Activated CD8-positive, alpha-beta memory T cell treated with anti-CD3 and anti-CD28 coated beads, Interleukin-2, amount 10 ng/mL, durations not matched to agents 7 days and 5 days (primary cell): ENCODE measurements at regions not wholly inside any gene's neighbourhood (a gene's known extent, or its start where the extent isn't known, plus 50 kb on each side); places are given as distances from the start of the nearest gene placed in this dataset.
"Not testable (repeated sequence)": the region's sequence is repeated elsewhere in the genome, so short reads cannot be mapped to it uniquely, and the experiment has no call there.

Source experiments
- ATAC-seq: fragments of 150-1000 bp; cut with Tn5 transposase; one replicate; pipeline ENCODE4 v1.10.0; 2021; ENCODE audit warnings: moderate library complexity
- CTCF ChIA-PET: fragments of 350-600 bp; sonication (Branson Sonifier 250); formaldehyde crosslinking; loops from one replicate; lab custom pipeline; 2021; ENCODE audit warnings: antibody characterized with exemption; lab: Charles Lee
- DNase-seq: peaks from one replicate; pipeline ENCODE4 v3.0.0-alpha.2; 2020
- H3K27ac Mint-ChIP-seq: one replicate; pipeline ENCODE4 v1.8.0; 2021; ENCODE audit warnings: mild to moderate bottlenecking, mixed read lengths
- H3K27me3 Mint-ChIP-seq: one replicate; pipeline ENCODE4 v1.8.0; 2021; ENCODE audit warnings: mixed read lengths
- H3K36me3 Mint-ChIP-seq: one replicate; pipeline ENCODE4 v1.8.0; 2021; ENCODE audit warnings: mild to moderate bottlenecking, mixed read lengths
- H3K4me1 Mint-ChIP-seq: one replicate; pipeline ENCODE4 v1.8.0; 2021; ENCODE audit warnings: mixed read lengths
- H3K4me3 Mint-ChIP-seq: one replicate; pipeline ENCODE4 v1.8.0; 2021; ENCODE audit warnings: mild to moderate bottlenecking, moderate library complexity, mixed read lengths
- H3K9me3 Mint-ChIP-seq: one replicate; pipeline ENCODE4 v1.8.0; 2022; ENCODE audit warnings: low read depth, mixed read lengths

- ATAC-seq: no peak
- H3K27ac Mint-ChIP-seq: no peak overlapping the region
Observed at GRCh38 chr2:160742667-160743066, 249.1 kb upstream of the RBMS1 start.

GRCh38 chr2:160747501-160748170 lies 254.0 kb upstream of the RBMS1 start:
- Mint-ChIP-seq H3K36me3 (peaks cover 1% of the 10 kb centered on the region), H3K27ac (no peak overlapping the region)

More at GRCh38 chr2:160742667-160743066, 249.1 kb upstream of the RBMS1 start:
- DNase-seq: no peak
- peaks cover 3% of the 10 kb centered on the region for H3K27me3 Mint-ChIP-seq
- no peaks in the 10 kb centered on the region for H3K4me1 Mint-ChIP-seq
- no peak overlapping the region for H3K4me3 Mint-ChIP-seq
- CTCF ChIA-PET: no interaction called here
- H3K36me3 Mint-ChIP-seq: no peaks in the 10 kb centered on the region
- H3K9me3 Mint-ChIP-seq: no peaks in the 10 kb centered on the region

DNA sequence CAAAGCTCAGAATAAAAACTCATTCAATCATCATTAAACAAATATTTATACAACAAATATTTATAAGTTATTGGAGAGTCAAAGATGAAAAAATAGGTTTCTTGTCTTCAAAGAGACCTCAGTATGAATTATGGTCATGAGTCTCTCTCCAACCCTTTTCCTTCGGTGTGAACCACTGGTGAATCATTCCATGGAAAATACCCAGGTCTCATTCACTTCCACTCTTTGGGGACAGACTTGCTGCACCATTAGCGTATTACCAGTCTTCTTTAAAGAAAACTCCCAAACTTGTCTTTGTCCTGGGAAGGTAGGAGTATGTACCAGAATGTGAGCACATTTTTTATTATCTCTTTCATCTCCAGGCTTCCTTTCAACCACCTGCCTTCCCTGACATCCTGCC lies 257.4 kb upstream of the RBMS1 start:
- Mint-ChIP-seq H3K4me3 (no peak overlapping the region), H3K36me3 (peaks cover 1% of the 10 kb centered on the region), H3K4me1 (no peaks in the 10 kb centered on the region), H3K27me3 (peaks cover 11% of the 10 kb centered on the region), H3K9me3 (peaks cover 5% of the 10 kb centered on the region), H3K27ac (no peak overlapping the region)
- ATAC-seq: no peak
- no peak for DNase-seq
- CTCF ChIA-PET: no interaction called here

More at GRCh38 chr2:160747501-160748170, 254.0 kb upstream of the RBMS1 start:
- peaks cover 7% of the 10 kb centered on the region for H3K27me3 Mint-ChIP-seq
- H3K9me3 Mint-ChIP-seq: no peaks in the 10 kb centered on the region
- no peaks in the 10 kb centered on the region for H3K4me1 Mint-ChIP-seq
- ATAC-seq: no peak
- H3K4me3 Mint-ChIP-seq: no peak overlapping the region
- no peak for DNase-seq
- CTCF ChIA-PET: no interaction called here

- no peaks in the 10 kb centered on the region for H3K4me1 Mint-ChIP-seq
- no peak overlapping the region for H3K4me3 Mint-ChIP-seq
- CTCF ChIA-PET: no interaction called here
- peaks cover 5% of the 10 kb centered on the region for H3K9me3 Mint-ChIP-seq
- H3K27ac Mint-ChIP-seq: no peak overlapping the region
- DNase-seq (no peak), ATAC-seq (no peak)
- peaks cover 8% of the 10 kb centered on the region for H3K27me3 Mint-ChIP-seq
- H3K36me3 Mint-ChIP-seq: peaks cover 1% of the 10 kb centered on the region
Observed at GRCh38 chr2:160752475-160753330, 259.1 kb upstream of the RBMS1 start.

DNA sequence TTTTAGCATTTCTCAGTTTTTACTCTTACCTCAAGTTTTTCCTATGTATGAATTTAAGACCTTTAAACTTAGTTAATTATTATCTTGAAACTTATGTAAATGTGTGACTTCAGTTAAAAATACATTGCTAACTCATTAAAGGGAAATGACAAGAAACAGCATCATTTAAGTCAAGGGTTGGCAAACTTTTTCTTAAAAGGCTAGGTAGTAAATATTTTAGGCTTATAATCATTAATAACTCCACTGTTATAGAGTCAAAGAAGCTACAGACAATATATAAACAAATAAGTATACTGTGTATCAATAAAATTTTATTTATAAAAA lies 259.7 kb upstream of the RBMS1 start:
- Mint-ChIP-seq H3K9me3 (peaks cover 5% of the 10 kb centered on the region), H3K36me3 (peaks cover 1% of the 10 kb centered on the region), H3K4me3 (no peak overlapping the region), H3K4me1 (no peaks in the 10 kb centered on the region), H3K27ac (no peak overlapping the region), H3K27me3 (peaks cover 8% of the 10 kb centered on the region)
- DNase-seq (no peak), ATAC-seq (no peak)
- CTCF ChIA-PET: no interaction called here

- Mint-ChIP-seq H3K4me1 (no peaks in the 10 kb centered on the region), H3K4me3 (no peak overlapping the region), H3K27ac (no peak overlapping the region), H3K36me3 (peaks cover 1% of the 10 kb centered on the region), H3K27me3 (peaks cover 8% of the 10 kb centered on the region), H3K9me3 (peaks cover 5% of the 10 kb centered on the region)
- ATAC-seq: no peak
- CTCF ChIA-PET: no interaction called here
- no peak for DNase-seq
Observed at GRCh38 chr2:160753960-160754359, 260.4 kb upstream of the RBMS1 start.

- H3K27ac Mint-ChIP-seq: no peak overlapping the region
- no peak for DNase-seq
- H3K4me1 Mint-ChIP-seq: no peaks in the 10 kb centered on the region
- no peak for ATAC-seq
- no peak overlapping the region for H3K4me3 Mint-ChIP-seq
- peaks cover 5% of the 10 kb centered on the region for H3K9me3 Mint-ChIP-seq
- H3K36me3 Mint-ChIP-seq: peaks cover 1% of the 10 kb centered on the region
- CTCF ChIA-PET: no interaction called here
- peaks cover 6% of the 10 kb centered on the region for H3K27me3 Mint-ChIP-seq
Observed at GRCh38 chr2:160756481-160756880, 262.9 kb upstream of the RBMS1 start.

- H3K4me3 Mint-ChIP-seq, H3K9me3 Mint-ChIP-seq, H3K4me1 Mint-ChIP-seq, H3K36me3 Mint-ChIP-seq, ATAC-seq, CTCF ChIA-PET, H3K27ac Mint-ChIP-seq, H3K27me3 Mint-ChIP-seq, DNase-seq: not testable (repeated sequence)
Observed at GRCh38 chr2:160762493-160763128, 269.0 kb upstream of the RBMS1 start.

- ATAC-seq (no peak), DNase-seq (no peak)
- H3K36me3 Mint-ChIP-seq: no peaks in the 10 kb centered on the region
- H3K27me3 Mint-ChIP-seq: no peaks in the 10 kb centered on the region
- H3K4me1 Mint-ChIP-seq: no peaks in the 10 kb centered on the region
- H3K9me3 Mint-ChIP-seq: peaks cover 4% of the 10 kb centered on the region
- no peak overlapping the region for H3K4me3 Mint-ChIP-seq
- no peak overlapping the region for H3K27ac Mint-ChIP-seq
- CTCF ChIA-PET: no interaction called here
Observed at GRCh38 chr2:160783474-160783873, 289.9 kb upstream of the RBMS1 start.

- Mint-ChIP-seq H3K9me3 (peaks cover 4% of the 10 kb centered on the region), H3K36me3 (no peaks in the 10 kb centered on the region), H3K27ac (no peak overlapping the region), H3K4me1 (no peaks in the 10 kb centered on the region), H3K27me3 (no peaks in the 10 kb centered on the region), H3K4me3 (no peak overlapping the region)
- no peak for DNase-seq
- CTCF ChIA-PET: no interaction called here
- no peak for ATAC-seq
Observed at GRCh38 chr2:160784034-160784433, 290.4 kb upstream of the RBMS1 start.

GRCh38 chr2:160790738-160791137 lies 297.1 kb upstream of the RBMS1 start:
- DNase-seq (no peak), ATAC-seq (no peak)
- Mint-ChIP-seq H3K36me3 (no peaks in the 10 kb centered on the region), H3K27ac (no peak overlapping the region), H3K9me3 (no peaks in the 10 kb centered on the region), H3K4me1 (no peaks in the 10 kb centered on the region), H3K4me3 (no peak overlapping the region), H3K27me3 (no peaks in the 10 kb centered on the region)
- CTCF ChIA-PET: no interaction called here

DNA sequence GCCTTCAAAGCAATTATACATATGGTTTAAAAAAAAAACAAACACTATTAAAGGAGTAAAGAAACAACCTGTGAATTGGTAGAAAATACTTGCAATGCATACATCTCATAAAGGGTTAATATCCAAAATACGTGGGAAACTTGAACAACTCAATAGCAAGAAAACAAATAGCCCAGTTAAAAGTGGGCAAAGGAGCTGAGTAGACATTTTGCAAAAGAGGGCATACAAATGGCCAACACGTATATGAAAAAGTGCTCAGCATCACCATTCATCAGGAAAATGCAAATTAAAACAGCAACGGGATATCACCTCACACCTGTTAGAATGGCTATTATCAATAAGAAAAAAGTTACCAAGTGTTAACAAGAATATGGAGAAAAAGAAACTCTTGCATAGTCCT lies 298.3 kb upstream of the RBMS1 start:
- Mint-ChIP-seq H3K27me3 (no peaks in the 10 kb centered on the region), H3K36me3 (no peaks in the 10 kb centered on the region), H3K27ac (no peak overlapping the region), H3K4me3 (no peak overlapping the region), H3K9me3 (no peaks in the 10 kb centered on the region), H3K4me1 (no peaks in the 10 kb centered on the region)
- CTCF ChIA-PET: no interaction called here
- ATAC-seq: no peak
- DNase-seq: no peak

DNA sequence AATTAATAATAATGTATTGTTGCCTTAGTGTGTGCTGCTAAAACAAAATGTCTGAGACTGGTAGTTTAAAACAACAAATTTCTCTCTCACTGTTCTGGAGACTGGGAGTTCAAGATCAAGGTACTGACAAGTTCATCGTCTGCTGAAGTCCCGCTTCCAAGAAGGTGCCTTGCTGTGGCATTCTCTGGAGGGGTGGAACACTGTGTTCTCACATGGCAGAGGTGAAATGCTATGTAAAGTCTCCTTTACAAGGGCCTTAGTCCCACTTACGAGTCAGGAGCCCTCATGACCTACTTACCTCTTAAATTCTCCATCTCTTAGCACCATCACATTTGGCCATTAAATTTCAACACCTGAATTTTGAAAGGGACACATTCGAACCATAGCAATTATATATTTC lies 299.2 kb upstream of the RBMS1 start:
- CTCF ChIA-PET: no interaction called here

GRCh38 chr2:160794926-160795325 lies 301.3 kb upstream of the RBMS1 start:
- no peak overlapping the region for H3K4me3 Mint-ChIP-seq
- H3K9me3 Mint-ChIP-seq: peaks cover 2% of the 10 kb centered on the region
- no peak for ATAC-seq
- H3K27ac Mint-ChIP-seq: no peak overlapping the region
- CTCF ChIA-PET: no interaction called here
- no peak for DNase-seq
- H3K4me1 Mint-ChIP-seq: no peaks in the 10 kb centered on the region
- H3K36me3 Mint-ChIP-seq: no peaks in the 10 kb centered on the region
- H3K27me3 Mint-ChIP-seq: no peaks in the 10 kb centered on the region

More for the DNA sequence above, 299.2 kb upstream of the RBMS1 start:
- DNase-seq (no peak), ATAC-seq (no peak)
- H3K27ac Mint-ChIP-seq: no peak overlapping the region
- no peaks in the 10 kb centered on the region for H3K9me3 Mint-ChIP-seq
- no peaks in the 10 kb centered on the region for H3K4me1 Mint-ChIP-seq
- no peak overlapping the region for H3K4me3 Mint-ChIP-seq
- H3K36me3 Mint-ChIP-seq: no peaks in the 10 kb centered on the region
- no peaks in the 10 kb centered on the region for H3K27me3 Mint-ChIP-seq
